ENCODE measurements at regions not wholly inside any gene's neighbourhood (a gene's known extent, or its start where the extent isn't known, plus 50 kb on each side); places are given as distances from the start of the nearest gene placed in this dataset.

- TF ChIP-seq EZH2 (IDR thresholded peaks at IDR 0.05; ENCODE audit: borderline replicate concordance, low read depth, low read length, poor library complexity, severe bottlenecking) (no peak), CTCF (conservative IDR thresholded peaks at IDR 0.05; ENCODE audit: low read depth, low read length) (no peak)
Observed at GRCh38 chr22:27133019-27133431, 475.6 kb downstream of the MIAT start.

Measured in A673 (cell line).